ENCODE measurements at regions not wholly inside any gene's neighbourhood (a gene's known extent, or its start where the extent isn't known, plus 50 kb on each side); places are given as distances from the start of the nearest gene placed in this dataset.

DNA sequence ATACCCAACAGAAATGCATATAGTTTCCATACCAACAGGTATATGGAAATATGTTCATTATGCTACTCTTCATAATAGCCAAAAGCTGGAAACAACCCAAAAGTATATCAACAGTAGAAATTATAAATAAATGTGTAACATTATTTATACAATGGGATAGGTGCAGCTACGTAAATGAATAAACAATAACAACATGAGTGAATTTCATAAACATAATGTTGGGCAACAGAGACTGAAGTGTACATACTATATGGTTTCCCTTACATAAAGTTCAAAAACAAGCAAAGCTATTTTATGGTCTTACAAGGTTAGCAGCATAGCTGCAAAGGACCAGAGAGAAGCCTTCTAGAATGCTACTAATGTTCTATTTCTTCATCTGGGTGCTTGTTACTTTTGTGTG is 305.0 kb downstream of the INSC start:
- Histone ChIP-seq H3K9me3 (ENCODE audit: control insufficient read depth, insufficient read depth, low read length) (no peaks in the 10 kb centered on the region), H3K27me3 (ENCODE audit: control insufficient read depth, insufficient read depth, low read length) (no peaks in the 10 kb centered on the region), H3K4me3 (ENCODE audit: low read depth, low read length) (no peak overlapping the region), H3K27ac (ENCODE audit: low read depth, low read length) (no peak overlapping the region), H3K4me1 (ENCODE audit: control insufficient read depth, insufficient read depth, low read length) (no peaks in the 10 kb centered on the region), H3K36me3 (ENCODE audit: control insufficient read depth, insufficient read depth, low read length) (no peaks in the 10 kb centered on the region)
- no CpG with 5 or more reads among the region's 1 CpG for WGBS (ENCODE audit: insufficient coverage)
- no peak for DNase-seq (ENCODE audit: low read depth in 4 of 6, low spot score in 6 of 6)

DNA sequence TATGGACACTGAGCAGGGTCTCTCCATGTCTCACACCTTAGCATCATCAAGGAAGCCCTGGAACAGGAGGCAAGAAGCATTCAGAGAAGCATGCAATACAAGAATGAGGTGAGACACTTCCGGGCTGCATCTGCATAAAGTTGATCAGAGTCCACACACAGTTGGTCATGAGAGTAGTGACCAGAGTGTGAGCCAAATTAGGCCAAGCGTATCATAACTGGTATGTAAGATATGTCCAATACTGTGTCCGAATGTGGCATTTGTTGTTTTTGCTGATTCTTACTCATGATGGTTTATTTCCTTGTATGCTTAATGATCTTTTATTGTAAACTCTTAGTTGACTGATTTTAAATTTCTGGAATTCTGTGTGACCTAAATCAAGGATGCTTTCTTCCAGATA is 315.7 kb downstream of the INSC start:
- Histone ChIP-seq H3K27me3 (ENCODE audit: control insufficient read depth, insufficient read depth, low read length) (no peaks in the 10 kb centered on the region), H3K4me1 (ENCODE audit: control insufficient read depth, insufficient read depth, low read length) (no peaks in the 10 kb centered on the region), H3K9me3 (ENCODE audit: control insufficient read depth, insufficient read depth, low read length) (no peaks in the 10 kb centered on the region), H3K27ac (ENCODE audit: low read depth, low read length) (no peak overlapping the region), H3K36me3 (ENCODE audit: control insufficient read depth, insufficient read depth, low read length) (no peaks in the 10 kb centered on the region), H3K4me3 (ENCODE audit: low read depth, low read length) (no peak overlapping the region)
- no peak for DNase-seq (ENCODE audit: low read depth in 4 of 6, low spot score in 6 of 6)
- WGBS (ENCODE audit: insufficient coverage) = 96% methylated on average over 3 of the region's 3 CpGs

DNA sequence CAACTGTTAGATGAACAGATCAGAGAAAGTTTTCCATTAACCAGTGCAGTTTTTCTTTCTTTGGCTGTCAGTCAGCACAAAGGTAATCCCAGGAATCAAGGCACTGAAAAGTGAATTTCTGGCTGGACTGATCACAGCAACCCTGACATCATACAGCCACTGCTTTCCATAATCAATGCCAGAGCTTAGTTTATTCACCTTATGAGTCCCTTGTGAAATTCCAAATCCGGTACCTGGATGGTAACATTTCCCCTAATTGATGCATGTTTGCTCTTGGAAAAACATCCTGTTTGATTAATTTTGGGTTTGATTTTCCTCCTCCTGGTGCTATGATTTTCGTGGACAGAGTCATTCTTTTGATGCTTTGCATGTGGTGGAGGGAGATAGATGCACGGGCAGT is 319.8 kb downstream of the INSC start:
- DNase-seq (ENCODE audit: low read depth in 4 of 6, low spot score in 6 of 6) = no peak
- Histone ChIP-seq H3K27ac (ENCODE audit: low read depth, low read length) (no peak overlapping the region), H3K9me3 (ENCODE audit: control insufficient read depth, insufficient read depth, low read length) (no peaks in the 10 kb centered on the region), H3K4me1 (ENCODE audit: control insufficient read depth, insufficient read depth, low read length) (no peaks in the 10 kb centered on the region), H3K36me3 (ENCODE audit: control insufficient read depth, insufficient read depth, low read length) (no peaks in the 10 kb centered on the region), H3K4me3 (ENCODE audit: low read depth, low read length) (no peak overlapping the region), H3K27me3 (ENCODE audit: control insufficient read depth, insufficient read depth, low read length) (no peaks in the 10 kb centered on the region)
- WGBS (ENCODE audit: insufficient coverage) = 19% methylated on average over 2 of the region's 3 CpGs

DNA sequence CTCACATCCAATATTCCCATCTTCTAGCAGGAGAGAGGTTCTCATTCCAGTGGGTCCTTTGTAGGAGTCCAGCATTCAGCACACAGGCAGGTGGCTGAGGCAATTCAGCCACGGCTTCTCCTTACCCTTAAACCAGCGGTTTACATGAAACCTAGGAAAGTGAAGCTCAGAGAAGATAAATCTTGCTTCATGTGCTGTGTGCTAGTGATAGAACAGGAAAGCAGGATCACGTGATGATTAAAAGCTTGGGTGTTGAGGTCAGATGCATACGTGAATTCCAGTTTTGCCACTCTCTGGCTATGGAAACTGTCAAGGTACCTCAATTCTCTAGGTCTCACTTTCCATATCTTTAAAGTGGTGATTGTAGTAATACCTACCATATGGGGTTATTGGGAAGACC is 331.6 kb downstream of the INSC start:
- no peak for DNase-seq (ENCODE audit: low read depth in 4 of 6, low spot score in 6 of 6)
- H3K27ac ChIP-seq (ENCODE audit: low read depth, low read length) = no peak overlapping the region
- no CpG with 5 or more reads among the region's 4 CpGs for WGBS (ENCODE audit: insufficient coverage)

DNA sequence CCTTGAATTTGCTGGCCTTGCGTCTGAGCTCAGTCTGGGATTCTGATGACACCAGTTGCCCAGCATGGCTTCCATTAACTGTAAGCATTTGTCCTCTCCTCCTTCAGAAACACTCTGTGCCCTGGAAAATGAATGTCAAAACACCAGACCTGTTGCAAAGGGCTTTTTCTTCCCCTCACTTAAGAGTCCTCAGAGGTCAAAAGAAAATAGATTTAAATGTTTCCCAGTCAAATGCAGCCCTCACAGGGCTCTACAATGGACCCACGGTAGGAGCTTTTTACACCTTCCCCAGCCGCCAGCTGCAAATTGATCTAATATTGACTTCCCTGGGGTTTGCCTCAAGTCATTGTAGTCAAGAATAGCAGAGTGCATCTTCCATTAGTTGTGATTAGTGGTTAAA is 332.2 kb downstream of the INSC start:
- WGBS (ENCODE audit: insufficient coverage) = 86% methylated on average over 2 of the region's 3 CpGs
- Histone ChIP-seq H3K9me3 (ENCODE audit: control insufficient read depth, insufficient read depth, low read length) (no peaks in the 10 kb centered on the region), H3K4me1 (ENCODE audit: control insufficient read depth, insufficient read depth, low read length) (no peaks in the 10 kb centered on the region), H3K36me3 (ENCODE audit: control insufficient read depth, insufficient read depth, low read length) (no peaks in the 10 kb centered on the region), H3K27ac (ENCODE audit: low read depth, low read length) (no peak overlapping the region), H3K4me3 (ENCODE audit: low read depth, low read length) (no peak overlapping the region), H3K27me3 (ENCODE audit: control insufficient read depth, insufficient read depth, low read length) (no peaks in the 10 kb centered on the region)
- no peak for DNase-seq (ENCODE audit: low read depth in 4 of 6, low spot score in 6 of 6)

More for the DNA sequence above, 331.6 kb downstream of the INSC start:
- Histone ChIP-seq H3K36me3 (ENCODE audit: control insufficient read depth, insufficient read depth, low read length) (no peaks in the 10 kb centered on the region), H3K9me3 (ENCODE audit: control insufficient read depth, insufficient read depth, low read length) (no peaks in the 10 kb centered on the region), H3K4me1 (ENCODE audit: control insufficient read depth, insufficient read depth, low read length) (no peaks in the 10 kb centered on the region), H3K4me3 (ENCODE audit: low read depth, low read length) (no peak overlapping the region), H3K27me3 (ENCODE audit: control insufficient read depth, insufficient read depth, low read length) (no peaks in the 10 kb centered on the region)

DNA sequence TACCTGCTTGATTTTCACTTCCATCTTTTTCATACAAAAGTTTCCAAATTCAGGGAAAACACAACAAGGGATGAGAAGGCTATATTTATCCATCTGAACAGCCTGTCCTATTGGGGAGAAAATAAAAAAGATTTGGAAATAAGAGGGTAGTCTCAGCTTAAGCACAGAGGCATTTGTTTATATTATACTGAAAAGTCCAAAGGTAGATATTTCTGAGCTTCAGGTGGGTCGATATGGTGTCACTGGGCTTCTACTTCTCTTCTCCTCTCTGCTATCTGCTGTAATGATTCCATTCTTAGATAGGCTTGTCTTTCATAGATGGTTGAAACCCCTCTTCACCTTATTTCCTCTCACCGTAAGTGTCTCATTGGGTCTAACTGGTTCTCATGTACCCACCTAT is 337.0 kb downstream of the INSC start:
- DNase-seq (ENCODE audit: low read depth in 4 of 6, low spot score in 6 of 6) = no peak
- no peaks in the 10 kb centered on the region for H3K36me3 ChIP-seq (ENCODE audit: control insufficient read depth, insufficient read depth, low read length)
- H3K4me1 ChIP-seq (ENCODE audit: control insufficient read depth, insufficient read depth, low read length) = peaks cover 2% of the 10 kb centered on the region
- H3K27me3 ChIP-seq (ENCODE audit: control insufficient read depth, insufficient read depth, low read length) = no peaks in the 10 kb centered on the region
- no CpG with 5 or more reads among the region's 2 CpGs for WGBS (ENCODE audit: insufficient coverage)
- peaks cover 3% of the 10 kb centered on the region for H3K9me3 ChIP-seq (ENCODE audit: control insufficient read depth, insufficient read depth, low read length)
- no peak overlapping the region for H3K27ac ChIP-seq (ENCODE audit: low read depth, low read length)
- no peak overlapping the region for H3K4me3 ChIP-seq (ENCODE audit: low read depth, low read length)

DNA sequence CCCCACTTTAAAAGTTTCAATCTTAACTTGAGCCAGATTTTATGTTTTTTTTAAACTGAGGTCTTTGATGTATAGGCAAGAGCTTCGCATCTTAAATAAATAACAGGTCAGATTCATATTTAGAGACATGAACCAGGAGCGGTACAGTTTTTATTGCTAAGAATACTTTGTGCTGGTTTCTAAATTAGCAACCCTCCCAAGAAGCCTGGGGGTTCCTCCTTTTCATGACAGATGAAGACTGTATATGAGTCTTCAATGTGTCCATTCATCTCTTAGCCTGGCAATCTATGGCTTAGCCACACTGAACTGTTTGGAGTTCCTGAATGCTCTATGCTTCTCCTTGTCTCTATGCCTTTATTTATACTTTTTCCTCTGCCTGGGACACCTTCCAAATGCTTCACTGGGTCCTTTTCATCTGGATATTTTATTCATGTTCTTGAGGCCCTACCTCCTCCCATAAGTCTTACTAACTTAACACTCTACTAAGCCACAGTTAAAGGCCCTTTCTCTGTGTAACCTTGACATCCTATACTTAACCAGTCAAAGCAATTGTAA is 338.6 kb downstream of the INSC start:
- H3K27me3 ChIP-seq (ENCODE audit: control insufficient read depth, insufficient read depth, low read length) = no peaks in the 10 kb centered on the region
- H3K4me1 ChIP-seq (ENCODE audit: control insufficient read depth, insufficient read depth, low read length) = peaks cover 2% of the 10 kb centered on the region
- DNase-seq (ENCODE audit: low read depth in 4 of 6, low spot score in 6 of 6) = peak; percentile 22 to 88 (median 66)
- WGBS (ENCODE audit: insufficient coverage) = no CpG with 5 or more reads among the region's 2 CpGs
- no peaks in the 10 kb centered on the region for H3K36me3 ChIP-seq (ENCODE audit: control insufficient read depth, insufficient read depth, low read length)
- H3K27ac ChIP-seq (ENCODE audit: low read depth, low read length) = peak overlapping the region; percentile 40
- peaks cover 3% of the 10 kb centered on the region for H3K9me3 ChIP-seq (ENCODE audit: control insufficient read depth, insufficient read depth, low read length)
- H3K4me3 ChIP-seq (ENCODE audit: low read depth, low read length) = no peak overlapping the region

DNA sequence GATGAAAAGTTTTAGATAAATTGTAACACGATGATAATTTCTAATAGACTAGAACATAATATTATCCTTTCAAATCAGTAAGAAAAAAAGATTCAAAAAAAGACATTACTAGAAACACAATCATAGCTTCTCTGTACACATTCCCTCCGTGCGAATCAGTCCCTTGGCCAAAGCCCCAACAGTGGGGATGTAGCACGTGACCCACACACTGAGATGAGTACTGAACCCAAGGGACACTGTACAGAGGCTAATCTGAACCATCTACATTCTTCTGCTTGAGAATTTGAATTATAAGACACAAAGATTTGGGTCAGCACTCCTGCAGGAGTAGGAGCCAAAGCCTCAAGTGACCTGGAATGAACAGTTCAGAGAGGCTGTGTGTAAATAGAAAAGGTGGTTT is 353.7 kb downstream of the INSC start:
- H3K4me3 ChIP-seq (ENCODE audit: low read depth, low read length) = no peak overlapping the region
- H3K27ac ChIP-seq (ENCODE audit: low read depth, low read length) = no peak overlapping the region
- H3K27me3 ChIP-seq (ENCODE audit: control insufficient read depth, insufficient read depth, low read length) = no peaks in the 10 kb centered on the region
- H3K4me1 ChIP-seq (ENCODE audit: control insufficient read depth, insufficient read depth, low read length) = no peaks in the 10 kb centered on the region
- no peak for DNase-seq (ENCODE audit: low read depth in 4 of 6, low spot score in 6 of 6)
- 82% methylated on average over 3 of the region's 4 CpGs for WGBS (ENCODE audit: insufficient coverage)
- no peaks in the 10 kb centered on the region for H3K9me3 ChIP-seq (ENCODE audit: control insufficient read depth, insufficient read depth, low read length)
- no peaks in the 10 kb centered on the region for H3K36me3 ChIP-seq (ENCODE audit: control insufficient read depth, insufficient read depth, low read length)

GRCh38 chr11:15471048-15471894 is 356.5 kb downstream of the INSC start:
- no peaks in the 10 kb centered on the region for H3K36me3 ChIP-seq (ENCODE audit: control insufficient read depth, insufficient read depth, low read length)
- no peak for DNase-seq (ENCODE audit: low read depth in 4 of 6, low spot score in 6 of 6)
- no peaks in the 10 kb centered on the region for H3K4me1 ChIP-seq (ENCODE audit: control insufficient read depth, insufficient read depth, low read length)
- 87% methylated on average over 5 of the region's 7 CpGs for WGBS (ENCODE audit: insufficient coverage)
- no peaks in the 10 kb centered on the region for H3K9me3 ChIP-seq (ENCODE audit: control insufficient read depth, insufficient read depth, low read length)
- H3K27ac ChIP-seq (ENCODE audit: low read depth, low read length) = no peak overlapping the region
- no peak overlapping the region for H3K4me3 ChIP-seq (ENCODE audit: low read depth, low read length)
- H3K27me3 ChIP-seq (ENCODE audit: control insufficient read depth, insufficient read depth, low read length) = no peaks in the 10 kb centered on the region

Measured in spinal cord (tissue), 9 donors.